WERI-Rb-1 (cell line): ENCODE measurements at regions not wholly inside any gene's neighbourhood (a gene's known extent, or its start where the extent isn't known, plus 50 kb on each side); places are given as distances from the start of the nearest gene placed in this dataset.

Experiments
- DNase-seq: peaks from one replicate; pipeline ENCODE4 v3.0.0-alpha.2; 2020
- H3K27ac ChIP-seq: fragments of 250-450 bp; sonication (Bioruptor Pico); 2 replicates; pipeline ENCODE4 v1.5.1; 2020; ENCODE audit warnings: mild to moderate bottlenecking, moderate library complexity
- H3K27me3 ChIP-seq: fragments of 250-450 bp; sonication (Bioruptor Pico); 2 replicates; pipeline ENCODE4 v1.5.1; 2021; ENCODE audit warnings: mild to moderate bottlenecking, low read depth, moderate library complexity; ENCODE audit not compliant: insufficient read depth, severe bottlenecking
- H3K36me3 ChIP-seq: fragments of 250-450 bp; sonication (Bioruptor Pico); 2 replicates; pipeline ENCODE4 v1.5.1; 2020; ENCODE audit warnings: mild to moderate bottlenecking, moderate library complexity
- H3K4me3 ChIP-seq: 2 replicates; pipeline ENCODE4 v1.5.1; 2011; ENCODE audit warnings: low read depth, mild to moderate bottlenecking, control low read depth, low read length
- H3K9me3 ChIP-seq: fragments of 250-450 bp; sonication (Bioruptor Pico); 2 replicates; pipeline ENCODE4 v1.5.1; 2021; ENCODE audit warnings: mild to moderate bottlenecking, moderate library complexity; ENCODE audit not compliant: severe bottlenecking
- CTCF ChIP-seq: IDR thresholded peaks from 2 replicates; pipeline ENCODE4 v1.5.1; 2011; ENCODE audit warnings: low read depth, mild to moderate bottlenecking, control low read depth, inconsistent platforms, low read length

GRCh38 chr1:232557502-232558191, 72.3 kb downstream of the SIPA1L2 start:
- Histone ChIP-seq H3K27ac (no peak overlapping the region), H3K9me3 (no peaks in the 10 kb centered on the region), H3K27me3 (no peaks in the 10 kb centered on the region), H3K4me3 (no peak overlapping the region), H3K36me3 (no peaks in the 10 kb centered on the region)
- no peak for TF ChIP-seq CTCF
- no peak for DNase-seq

- no peaks in the 10 kb centered on the region for H3K9me3 ChIP-seq
- H3K4me3 ChIP-seq: no peak overlapping the region
- no peak for DNase-seq
- H3K27ac ChIP-seq: no peak overlapping the region
- H3K27me3 ChIP-seq: no peaks in the 10 kb centered on the region
- no peaks in the 10 kb centered on the region for H3K36me3 ChIP-seq
- no peak for TF ChIP-seq CTCF
Observed at GRCh38 chr1:232557096-232557495, 72.8 kb downstream of the SIPA1L2 start.

GRCh38 chr1:232556351-232556750, 73.6 kb downstream of the SIPA1L2 start:
- Histone ChIP-seq H3K36me3 (no peaks in the 10 kb centered on the region), H3K27ac (no peak overlapping the region), H3K27me3 (no peaks in the 10 kb centered on the region), H3K9me3 (no peaks in the 10 kb centered on the region), H3K4me3 (no peak overlapping the region)
- no peak for TF ChIP-seq CTCF
- DNase-seq: no peak

GRCh38 chr1:232555494-232556210, 74.3 kb downstream of the SIPA1L2 start:
- no peak overlapping the region for H3K4me3 ChIP-seq
- H3K36me3 ChIP-seq: no peaks in the 10 kb centered on the region
- no peak for DNase-seq
- no peak for TF ChIP-seq CTCF
- H3K27me3 ChIP-seq: no peaks in the 10 kb centered on the region
- H3K27ac ChIP-seq: no peak overlapping the region
- H3K9me3 ChIP-seq: no peaks in the 10 kb centered on the region

GRCh38 chr1:232554409-232554808, 75.5 kb downstream of the SIPA1L2 start:
- Histone ChIP-seq H3K4me3 (no peak overlapping the region), H3K9me3 (no peaks in the 10 kb centered on the region), H3K36me3 (no peaks in the 10 kb centered on the region), H3K27me3 (no peaks in the 10 kb centered on the region), H3K27ac (no peak overlapping the region)
- no peak for TF ChIP-seq CTCF
- no peak for DNase-seq
